ENCODE measurements at regions not wholly inside any gene's neighbourhood (a gene's known extent, or its start where the extent isn't known, plus 50 kb on each side); places are given as distances from the start of the nearest gene placed in this dataset.

GRCh38 chr19:29283366-29283765 is 70.4 kb upstream of the UQCRFS1 start:
- H3K79me2 ChIP-seq (ENCODE audit: insufficient read depth) = no peaks in the 10 kb centered on the region
- H3K9ac ChIP-seq = no peak overlapping the region
- H3K4me3 ChIP-seq (ENCODE audit: low read depth in 2 of 2, low read length in 1 of 2) = no peak overlapping the region
- ChIA-PET CTCF (interaction anchor here (1.6 kb wide), 1 partner anchor 23 kb away, joined by 3 read pairs; no protein-coding TSS in a partner anchor), POLR2A (no interaction called here)
- WGBS (ENCODE audit: low lambda C conversion rate) = 6% methylated on average over 3 of the region's 3 CpGs
- H3F3A ChIP-seq (replicated peaks; ENCODE audit: insufficient read depth) = no peaks in the 10 kb centered on the region
- no peak overlapping the region for H3K27ac ChIP-seq (ENCODE audit: low read depth in 2 of 2, low read length in 1 of 2)
- H3K9me2 ChIP-seq = no peaks in the 10 kb centered on the region
- H4K20me1 ChIP-seq (ENCODE audit: insufficient read depth) = no peaks in the 10 kb centered on the region
- no peak overlapping the region for H3K4me2 ChIP-seq
- DNase-seq = no peak
- H3K9me3 ChIP-seq = no peaks in the 10 kb centered on the region
- H3K4me1 ChIP-seq (ENCODE audit: control insufficient read depth in 1 of 2, insufficient read depth in 2 of 2, low read depth in 1 of 2, low read length in 1 of 2) = peaks cover 0 to 3% of the 10 kb centered on the region in 2 experiments; a peak in 1 of 4 replicates
- no peak overlapping the region for H2AFZ ChIP-seq (ENCODE audit: low read depth)
- H3K36me3 ChIP-seq (replicated peaks in 1 of 2; ENCODE audit: control insufficient read depth in 1 of 2, insufficient read depth in 2 of 2, low read length in 1 of 2) = no peaks in the 10 kb centered on the region
- H3K27me3 ChIP-seq (ENCODE audit: insufficient read depth) = peaks cover 5% of the 10 kb centered on the region; the same call in 1 of the 2 replicates
- no peak for TF ChIP-seq SIN3A (IDR thresholded peaks at IDR 0.05; ENCODE audit: borderline replicate concordance, low read depth, low read length)
- no peak for TF ChIP-seq ELF1 (IDR thresholded peaks at IDR 0.05)
- no peak for TF ChIP-seq USF1 (IDR thresholded peaks at IDR 0.05; ENCODE audit: borderline replicate concordance, low read depth)
- TF ChIP-seq TCF12 (IDR thresholded peaks at IDR 0.05) = no peak
- no peak for TF ChIP-seq EP300 (IDR thresholded peaks at IDR 0.05; ENCODE audit: borderline replicate concordance in 1 of 2, low read depth in 1 of 2, low read length in 1 of 2)
- TF ChIP-seq GABPA (IDR thresholded peaks at IDR 0.05; ENCODE audit: low read depth) = no peak
- TF ChIP-seq RCOR1 (IDR thresholded peaks at IDR 0.05; ENCODE audit: low read length) = no peak
- TF ChIP-seq CTCF (IDR thresholded peaks at IDR 0.05) = no peak
- no peak for TF ChIP-seq MEF2A (IDR thresholded peaks at IDR 0.05; ENCODE audit: borderline replicate concordance, low read depth)
- TF ChIP-seq RAD21 (IDR thresholded peaks at IDR 0.05; ENCODE audit: low read length) = no peak
- no peak for TF ChIP-seq ZBTB33 (IDR thresholded peaks at IDR 0.05; ENCODE audit: borderline replicate concordance, low read depth)
- TF ChIP-seq REST (IDR thresholded peaks at IDR 0.05; ENCODE audit: low read depth, low read length) = no peak
- TF ChIP-seq YY1 (IDR thresholded peaks at IDR 0.05; ENCODE audit: low read depth) = no peak
- TF ChIP-seq SMC3 (IDR thresholded peaks at IDR 0.05; ENCODE audit: low read depth, low read length) = no peak
- TF ChIP-seq GATA2 (CRISPR knock-in tag; IDR thresholded peaks at IDR 0.05) = no peak
- TF ChIP-seq CHD2 (IDR thresholded peaks at IDR 0.05; ENCODE audit: low read length, partially characterized antibody) = no peak
- TF ChIP-seq RFX5 (IDR thresholded peaks at IDR 0.05; ENCODE audit: low read length) = no peak

Measured in SK-N-SH (cell line).